HCT116 (cell line): ENCODE measurements at regions not wholly inside any gene's neighbourhood (a gene's known extent, or its start where the extent isn't known, plus 50 kb on each side); places are given as distances from the start of the nearest gene placed in this dataset.

ENCODE experiments used
- ATAC-seq: fragments of 200-7000 bp; cut with Tn5 transposase; 2 replicates; pipeline ENCODE4 v1.9.1; 2020; ENCODE audit warnings: mild to moderate bottlenecking, moderate library complexity
- BruUV-seq: library from RNA; stranded (reverse); fragments of 400-500 nt; replicated peaks from 2 replicates; lab custom pipeline; 2021; lab: Mats Ljungman, UMichigan
- CTCF ChIA-PET: fragments of 300-600 bp; sonication (Branson Sonifier 250); formaldehyde crosslinking; loops from one replicate; lab custom pipeline; 2021; ENCODE audit warnings: antibody characterized with exemption; lab: Charles Lee
- POLR2A ChIA-PET: fragments of 300-600, 350-600 bp; sonication (Branson Sonifier 250); formaldehyde crosslinking; loops from one replicate; lab custom pipeline; 2021; ENCODE audit warnings: antibody characterized with exemption; lab: Charles Lee
- RAD21 ChIA-PET, 2 experiments: fragments of 300-600 bp; sonication (Branson Sonifier 250); formaldehyde crosslinking; loops; one replicate each; lab custom pipeline; 2023; ENCODE audit warnings: low total read pairs in 2 of 2; ENCODE audit not compliant: uncharacterized antibody in 2 of 2, unreplicated experiment in 2 of 2, low non-redundant PET in 1 of 2; lab: Charles Lee
- DNase-seq: peaks from one replicate; pipeline ENCODE4 v3.0.0-alpha.2; 2010; ENCODE audit warnings: low read depth, low spot score
- H2AFZ ChIP-seq: fragments of 200-600 bp; shearing (Covaris generic), sonication (generic); 2 replicates; pipeline ENCODE4 v1.6.1; 2017; ENCODE audit warnings: low read depth, mixed run types, mixed read lengths, antibody characterized with exemption, low read length; ENCODE audit not compliant: poor library complexity, severe bottlenecking
- H3K27ac ChIP-seq: 2 replicates; pipeline ENCODE4 v1.5.1; 2012; ENCODE audit warnings: low read depth, low read length
- H3K27me3 ChIP-seq: fragments of 200-600 bp; sonication (generic); 2 replicates; pipeline ENCODE4 v1.6.1; 2016; ENCODE audit warnings: mixed run types, low read length, mixed read lengths; ENCODE audit not compliant: insufficient read depth
- H3K36me3 ChIP-seq, 2 experiments: fragments of 200-500 bp in 1 of 2; fragments of 200-600 bp in 1 of 2; sonication (Bioruptor generic) in 1 of 2; sonication (generic) in 1 of 2; 2 replicates each; pipeline versions ENCODE4 v1.5.1 to v1.6.1; 2014 to 2016; ENCODE audit warnings: low read length in 2 of 2, inconsistent platforms in 1 of 2, mixed read lengths in 1 of 2, mixed run types in 1 of 2; ENCODE audit not compliant: insufficient read depth in 2 of 2, control insufficient read depth in 1 of 2
- H3K4me1 ChIP-seq, 2 experiments: fragments of 200-600 bp in 1 of 2; sonication (generic) in 1 of 2; 2 replicates each; pipeline versions ENCODE4 v1.5.1 to v1.6.1; 2012 to 2017; ENCODE audit warnings: low read length in 2 of 2, inconsistent platforms in 1 of 2, mild to moderate bottlenecking in 1 of 2, mixed read lengths in 1 of 2, mixed run types in 1 of 2, moderate library complexity in 1 of 2; ENCODE audit not compliant: insufficient read depth in 2 of 2, control insufficient read depth in 1 of 2
- H3K4me2 ChIP-seq: fragments of 200-600 bp; sonication (generic); 2 replicates; pipeline ENCODE4 v1.6.1; 2017; ENCODE audit warnings: mixed run types, low read length, mixed read lengths
- H3K4me3 ChIP-seq, 2 experiments: fragments of 200-600 bp in 1 of 2; sonication (generic) in 1 of 2; replicated peaks in 1 of 2; 2 replicates each; pipeline ENCODE4 v1.5.1; 2011 to 2016; ENCODE audit warnings: low read length in 2 of 2, control low read depth in 1 of 2, low read depth in 1 of 2, mild to moderate bottlenecking in 1 of 2, mixed read lengths in 1 of 2, mixed run types in 1 of 2
- H3K79me2 ChIP-seq: fragments of 200-600 bp; sonication (generic); 2 replicates; pipeline ENCODE4 v1.6.1; 2017; ENCODE audit warnings: mild to moderate bottlenecking, mixed run types, low read length, moderate library complexity, mixed read lengths; ENCODE audit not compliant: insufficient read depth
- H3K9ac ChIP-seq: fragments of 200-600 bp; sonication (generic); 2 replicates; pipeline ENCODE4 v1.6.1; 2016; ENCODE audit warnings: low read length, mixed read lengths
- H3K9me2 ChIP-seq: fragments of 200-600 bp; sonication (generic), shearing (Covaris generic); 2 replicates; pipeline ENCODE4 v1.6.1; 2017; ENCODE audit warnings: mixed run types, mild to moderate bottlenecking, moderate library complexity; ENCODE audit not compliant: insufficient read depth
- H3K9me3 ChIP-seq, 2 experiments: fragments of 200-500 bp in 1 of 2; fragments of 200-600 bp in 1 of 2; sonication (Bioruptor generic) in 1 of 2; sonication (generic) in 1 of 2; 2 replicates each; pipeline ENCODE4 v1.6.1; 2014 to 2017; ENCODE audit warnings: low read length in 2 of 2, mixed read lengths in 2 of 2, inconsistent platforms in 1 of 2, low read depth in 1 of 2, mild to moderate bottlenecking in 1 of 2, mixed run types in 1 of 2, moderate library complexity in 1 of 2; ENCODE audit not compliant: control insufficient read depth in 1 of 2, insufficient read depth in 1 of 2
- H4K20me1 ChIP-seq: fragments of 200-600 bp; sonication (generic), shearing (Covaris generic); 2 replicates; pipeline ENCODE4 v1.6.1; 2017; ENCODE audit warnings: mixed run types, mild to moderate bottlenecking, moderate library complexity; ENCODE audit not compliant: insufficient read depth
- CTCF ChIP-seq, 3 experiments: fragments of 200-600 bp in 1 of 3; sonication (generic) in 1 of 3; IDR thresholded peaks in 2 of 3; conservative IDR thresholded peaks in 1 of 3; 2 replicates each; pipeline ENCODE4 v1.5.1; 2012 to 2017; ENCODE audit warnings: low read depth in 2 of 3, low read length in 2 of 3, antibody characterized with exemption in 1 of 3, borderline replicate concordance in 1 of 3, control low read depth in 1 of 3, mild to moderate bottlenecking in 1 of 3, mixed read lengths in 1 of 3, mixed run types in 1 of 3, moderate library complexity in 1 of 3; ENCODE audit not compliant: insufficient read depth in 1 of 3
- EGR1 ChIP-seq: IDR thresholded peaks from 2 replicates; pipeline ENCODE4 v1.6.1; 2012; ENCODE audit warnings: low read depth
- FOSL1 ChIP-seq: IDR thresholded peaks from 2 replicates; pipeline ENCODE4 v1.6.1; 2012; ENCODE audit warnings: low read depth
- RAD21 ChIP-seq: IDR thresholded peaks from 2 replicates; pipeline ENCODE4 v1.6.1; 2012; ENCODE audit warnings: low read depth, mild to moderate bottlenecking
- REST ChIP-seq: IDR thresholded peaks from 2 replicates; pipeline ENCODE4 v1.6.1; 2012; ENCODE audit warnings: low read depth
- SP1 ChIP-seq: IDR thresholded peaks from 2 replicates; pipeline ENCODE4 v1.6.1; 2012; ENCODE audit warnings: low read depth
- SRF ChIP-seq: IDR thresholded peaks from 2 replicates; pipeline ENCODE4 v1.6.1; 2012; ENCODE audit warnings: low read depth
- intact Hi-C: fragments of 100-400 bp; cut with micrococcal nuclease; formaldehyde crosslinking; loops from 2 replicates; pipeline ENCODE4 v1.10.0; 2022

DNA sequence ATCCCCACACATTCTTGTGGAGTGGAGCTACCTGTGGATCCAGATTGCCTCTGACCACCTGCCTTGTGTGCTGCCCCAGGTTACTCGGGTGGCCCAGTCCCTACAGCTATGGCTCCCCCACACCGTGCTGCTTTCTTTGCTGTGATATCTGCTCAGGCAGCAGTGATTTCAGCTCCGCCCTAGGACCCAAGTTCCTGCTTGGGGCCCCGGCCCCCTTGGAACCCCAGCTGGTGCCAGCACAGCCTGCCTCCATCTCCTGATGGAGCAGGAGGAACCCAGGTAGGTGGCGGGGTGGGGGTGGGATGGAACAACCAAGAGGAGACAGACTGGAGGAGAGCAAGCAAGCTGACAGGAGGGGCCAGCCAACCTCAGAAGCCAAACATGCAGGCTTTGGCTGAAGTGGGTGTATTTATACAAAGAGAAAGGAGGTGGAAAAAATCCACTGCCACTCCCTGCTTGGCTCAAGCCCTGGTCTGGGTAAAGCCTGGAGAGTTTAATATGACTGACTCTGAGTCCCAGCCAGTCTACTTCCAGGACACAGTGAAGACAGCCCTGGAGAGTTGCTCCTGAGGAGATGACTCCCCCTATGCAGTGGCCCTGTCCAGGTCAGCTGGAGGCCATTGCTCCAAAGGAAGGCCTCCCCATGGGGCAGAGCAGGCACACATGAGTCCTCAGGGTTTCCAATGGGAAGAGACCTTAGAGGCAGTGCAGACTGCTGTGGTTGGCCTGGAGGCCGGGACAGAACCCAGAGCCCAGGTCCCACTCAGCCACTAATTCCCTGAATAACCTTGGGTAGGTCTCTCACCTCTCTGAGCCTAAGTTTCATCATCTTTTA lies 197.1 kb upstream of the MAMLD1 start (continued):
- TF ChIP-seq SRF, result no peak

- DNase-seq, result no peak
- no peaks in the 10 kb centered on the region for H4K20me1 ChIP-seq
- H3K9me3 ChIP-seq, result no peaks in the 10 kb centered on the region
- no peak overlapping the region for H3K9ac ChIP-seq
- ATAC-seq, result no peak
- no peak overlapping the region for H2AFZ ChIP-seq
- H3K4me2 ChIP-seq, result no peak overlapping the region
- H3K27ac ChIP-seq, result no peak overlapping the region
- H3K9me2 ChIP-seq, result no peaks in the 10 kb centered on the region
- BruUV-seq, result no TSS peak
- H3K36me3 ChIP-seq, result no peaks in the 10 kb centered on the region
- H3K27me3 ChIP-seq, result no peaks in the 10 kb centered on the region
- no peaks in the 10 kb centered on the region for H3K79me2 ChIP-seq
- intact Hi-C loops, result no loop called here
- POLR2A ChIA-PET, result no interaction called here
- CTCF ChIA-PET, result no interaction called here
- RAD21 ChIA-PET, result no interaction called here
- no peaks in the 10 kb centered on the region for H3K4me1 ChIP-seq
- H3K4me3 ChIP-seq, result no peak overlapping the region
- TF ChIP-seq FOSL1 (no peak), EGR1 (no peak), CTCF (IDR thresholded peaks at IDR 0.05 in 2 of 3, conservative IDR thresholded peaks at IDR 0.05 in 1 of 3; ENCODE audit: borderline replicate concordance in 1 of 3, insufficient read depth in 1 of 3, low read depth in 2 of 3, low read length in 2 of 3) (no peak), SRF (no peak), REST (no peak), RAD21 (no peak), SP1 (no peak)
Observed at GRCh38 chrX:150167482-150168324, 195.4 kb upstream of the MAMLD1 start.
